ENCODE measurements at regions not wholly inside any gene's neighbourhood (a gene's known extent, or its start where the extent isn't known, plus 50 kb on each side); places are given as distances from the start of the nearest gene placed in this dataset.

DNA sequence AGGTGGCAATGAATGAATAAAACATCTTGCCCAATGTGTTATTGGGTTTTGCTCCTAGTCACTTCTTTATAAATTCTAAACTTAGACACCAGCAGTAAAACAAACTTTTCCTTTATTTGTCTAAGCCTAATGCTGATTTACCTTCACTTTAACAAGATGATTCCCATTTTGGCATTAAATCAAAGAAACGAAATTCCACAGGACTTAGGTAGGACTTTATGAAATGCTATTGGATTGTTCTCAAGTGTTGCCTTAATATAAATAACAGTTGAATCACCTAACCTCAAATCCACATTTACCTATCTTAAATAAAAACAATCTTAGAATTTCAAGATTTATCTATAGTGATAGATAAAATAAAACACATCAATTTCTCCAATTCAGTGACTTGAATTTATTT is 831.8 kb downstream of the EPHA7 start:
- DNase-seq: no peak

DNA sequence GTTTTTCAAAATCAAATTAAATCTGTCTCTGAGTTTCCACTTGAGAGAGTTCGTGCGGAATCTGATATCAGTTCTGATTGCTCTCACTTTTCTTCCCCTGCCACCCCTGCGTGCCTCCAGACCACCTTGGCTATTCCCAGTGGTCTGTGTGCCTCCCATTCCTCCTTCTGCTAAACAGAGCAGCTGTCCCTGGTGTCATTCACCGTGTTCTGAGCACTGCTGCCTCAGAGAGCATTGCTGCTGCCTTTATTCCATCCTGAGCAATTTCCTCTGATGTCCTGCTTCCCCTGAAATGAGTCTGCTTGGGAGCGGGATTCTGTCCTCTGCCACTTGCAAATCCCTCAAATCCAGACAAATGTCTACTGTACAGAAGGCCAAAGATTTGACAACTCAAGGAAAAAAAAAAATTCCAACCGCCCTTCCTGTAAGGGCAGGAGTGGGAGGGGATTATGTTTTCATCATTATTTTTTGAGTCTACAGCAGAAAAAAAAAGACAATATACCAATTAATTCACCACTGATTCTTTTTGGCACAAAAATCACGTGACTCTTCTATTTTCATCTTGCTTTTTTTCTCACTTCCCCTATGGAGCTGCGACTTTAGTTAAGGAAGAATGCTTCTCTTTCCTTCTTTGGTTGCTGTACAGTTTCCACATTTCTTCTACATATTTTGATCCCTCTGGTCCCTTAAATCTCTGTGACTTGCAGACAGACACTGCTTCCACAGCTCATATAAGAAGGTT is 833.0 kb downstream of the EPHA7 start:
- DNase-seq: no peak

DNA sequence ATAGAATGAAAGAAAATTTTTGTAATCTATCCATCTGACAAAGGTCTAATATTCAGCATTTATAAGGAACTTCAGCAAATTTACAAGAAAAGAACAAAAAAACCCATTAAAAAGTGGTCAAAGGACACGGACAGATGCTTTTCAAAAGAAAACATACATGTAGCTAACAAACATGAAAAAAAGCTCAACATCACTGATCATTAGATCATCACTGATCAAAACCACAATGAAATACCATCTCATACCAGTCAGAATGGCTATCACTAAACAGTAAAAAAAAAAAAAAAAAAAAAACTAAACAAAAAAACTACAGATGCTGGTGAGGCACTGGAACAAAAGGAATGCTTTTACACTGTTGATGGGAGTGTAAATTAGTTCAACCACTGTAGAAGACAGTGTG is 837.1 kb downstream of the EPHA7 start:
- no peak for DNase-seq

DNA sequence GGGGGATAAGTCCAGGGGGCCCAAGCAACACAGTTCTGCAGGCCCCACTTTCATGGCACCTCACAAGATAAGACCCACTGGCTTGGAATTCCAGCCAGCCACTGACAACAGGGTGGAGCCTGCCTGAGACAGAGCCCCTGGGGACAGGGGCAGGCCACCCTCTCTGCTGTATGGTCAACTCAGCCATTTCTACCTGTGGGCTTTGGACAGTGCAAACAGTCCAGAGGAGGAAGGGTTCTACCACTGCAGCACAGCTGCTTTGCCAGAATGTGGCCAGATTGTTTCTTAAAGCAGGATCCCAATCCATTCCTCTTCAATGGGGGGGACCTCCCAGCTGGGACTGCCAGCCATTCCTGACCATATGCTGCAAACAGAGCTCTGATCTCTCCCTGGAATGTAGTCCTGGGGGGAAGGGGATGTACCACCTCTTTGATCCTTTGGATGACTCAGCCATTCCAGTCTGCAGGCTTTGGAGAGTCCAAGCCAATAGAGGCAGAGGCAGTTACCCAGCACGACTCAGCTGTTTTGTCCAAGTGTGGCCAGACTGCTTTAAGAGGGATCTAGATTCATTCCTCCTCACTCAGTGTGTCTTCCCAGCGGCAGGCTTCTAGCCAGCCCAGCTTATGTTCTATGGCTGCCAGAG is 842.2 kb downstream of the EPHA7 start:
- DNase-seq: peak; percentile 93

DNA sequence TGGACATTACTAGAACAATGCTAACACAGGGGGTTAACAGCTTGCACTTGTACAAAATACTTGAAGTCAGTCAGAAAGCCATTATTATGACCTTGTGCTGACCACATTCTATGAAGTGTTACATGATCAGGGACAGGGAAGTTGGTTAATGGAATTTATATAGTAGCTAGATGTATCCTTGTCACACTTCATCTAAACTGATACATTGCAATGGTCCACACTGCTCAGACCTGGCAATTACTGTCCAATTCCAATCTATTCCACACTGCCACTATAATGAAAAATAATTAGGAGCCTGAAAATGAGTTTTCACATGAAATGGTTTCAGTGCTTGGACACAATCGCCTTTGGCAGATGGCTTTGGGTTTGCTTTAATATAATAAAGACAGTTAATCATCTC is 850.8 kb downstream of the EPHA7 start:
- no peak for DNase-seq

DNA sequence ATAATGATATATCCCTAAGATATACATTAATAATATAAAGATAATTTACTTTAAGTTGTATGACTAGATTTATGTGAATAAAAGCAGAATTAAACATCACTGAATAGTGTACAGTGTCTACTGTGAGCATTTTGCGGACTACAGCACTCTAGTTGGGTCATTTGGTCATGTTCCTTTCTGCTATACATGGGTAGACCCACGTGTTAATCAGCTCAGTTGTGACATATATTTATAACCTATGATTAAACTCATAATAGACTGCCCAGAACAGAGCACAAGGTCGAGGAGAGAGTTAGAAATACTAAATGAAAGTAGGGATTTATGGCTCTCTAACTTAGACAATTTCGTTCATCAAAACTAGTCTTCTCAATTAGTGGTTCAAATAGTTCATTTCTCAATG is 852.7 kb downstream of the EPHA7 start:
- DNase-seq: no peak

DNA sequence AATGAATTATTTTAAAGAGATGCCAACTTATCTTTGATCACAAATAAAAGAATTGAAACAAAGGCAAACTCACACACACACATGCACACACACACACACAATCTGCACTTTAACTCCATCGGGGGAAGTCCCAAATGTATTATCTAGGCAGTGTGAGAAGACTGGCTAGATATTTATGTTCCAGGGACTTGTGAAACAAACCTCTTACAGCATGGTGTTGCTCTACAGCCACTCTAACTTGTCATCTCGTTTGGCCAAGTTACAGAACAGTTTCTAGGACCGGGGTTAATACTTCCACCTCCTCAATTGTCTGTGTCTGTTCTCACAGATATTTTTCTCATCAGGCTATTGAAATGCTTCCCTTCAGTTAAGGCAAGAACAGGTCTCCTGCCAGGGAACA is 855.0 kb downstream of the EPHA7 start:
- no peak for DNase-seq

DNA sequence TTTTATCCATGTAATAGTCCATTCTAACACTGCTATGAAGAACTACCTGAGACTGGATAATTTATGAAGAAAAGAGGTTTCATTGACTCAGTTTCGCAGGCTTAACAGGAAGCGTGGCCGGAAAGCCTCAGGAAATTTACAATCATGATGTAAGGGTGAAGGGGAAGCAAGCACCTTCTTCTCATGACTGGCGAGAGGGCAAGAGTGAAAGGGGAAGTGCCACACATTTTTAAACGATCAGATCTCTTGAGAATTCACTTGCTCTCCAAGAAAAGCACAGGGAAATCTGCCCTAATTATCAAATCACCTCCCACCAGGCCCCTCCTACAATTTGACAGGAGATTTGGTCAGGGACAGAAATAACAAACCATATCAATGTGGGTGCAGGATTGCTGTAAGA is 859.7 kb downstream of the EPHA7 start:
- DNase-seq: no peak

DNA sequence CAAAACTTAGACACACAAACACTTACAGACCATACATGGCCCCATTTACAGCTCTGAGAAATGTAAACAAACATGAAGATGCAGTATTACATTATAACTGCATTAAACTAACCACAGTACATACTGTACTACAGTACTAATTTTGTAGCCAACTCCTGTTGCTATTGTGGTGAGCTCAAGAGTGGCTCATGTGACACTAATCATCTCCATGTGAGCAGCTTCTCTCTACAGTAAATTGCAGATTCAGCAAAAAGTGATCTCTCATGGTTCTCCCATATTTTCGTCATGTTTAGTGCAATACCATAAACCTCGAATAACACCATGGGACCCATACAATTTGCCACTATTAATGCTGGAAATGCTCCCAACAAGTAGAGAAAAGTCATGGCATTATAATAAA is 860.4 kb downstream of the EPHA7 start:
- peak; percentile 3 for DNase-seq

DNA sequence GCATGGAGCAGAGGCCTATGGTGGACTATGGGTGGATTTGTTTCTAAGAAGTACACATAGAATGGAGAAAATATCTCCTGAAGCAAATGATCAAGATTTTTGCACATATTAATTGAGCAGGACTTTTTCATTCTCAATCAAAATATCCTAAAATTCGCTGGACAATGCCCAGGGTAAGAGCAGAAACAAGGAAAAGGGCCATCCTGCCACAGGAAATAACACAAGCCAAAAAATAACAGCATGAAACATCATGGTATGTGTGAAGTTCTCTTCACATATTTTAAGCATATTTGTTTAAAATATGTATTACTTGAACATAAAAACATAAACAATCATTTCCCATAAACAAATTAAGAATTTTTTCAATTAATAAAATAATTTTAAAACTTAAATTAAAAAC is 868.9 kb downstream of the EPHA7 start:
- no peak for DNase-seq

DNA sequence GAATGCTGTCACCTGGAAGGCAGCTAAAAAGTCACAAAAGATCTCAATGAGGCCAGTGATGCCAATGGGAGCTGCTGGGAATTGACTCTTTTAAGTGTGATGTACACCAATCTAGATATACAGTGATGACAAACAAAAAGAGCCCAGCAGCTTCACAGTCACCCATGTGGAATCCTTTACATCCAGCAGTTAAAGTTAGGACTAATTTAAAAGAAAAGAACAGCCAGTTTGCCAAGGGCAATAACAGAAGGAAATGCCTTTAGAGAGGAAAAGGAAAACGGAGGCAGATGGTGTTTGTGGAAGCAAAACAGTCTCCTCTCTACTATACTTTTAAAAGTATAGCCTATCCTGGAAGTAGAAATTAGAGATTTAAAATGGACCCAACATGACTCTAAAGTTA is 873.5 kb downstream of the EPHA7 start:
- no peak for DNase-seq

DNA sequence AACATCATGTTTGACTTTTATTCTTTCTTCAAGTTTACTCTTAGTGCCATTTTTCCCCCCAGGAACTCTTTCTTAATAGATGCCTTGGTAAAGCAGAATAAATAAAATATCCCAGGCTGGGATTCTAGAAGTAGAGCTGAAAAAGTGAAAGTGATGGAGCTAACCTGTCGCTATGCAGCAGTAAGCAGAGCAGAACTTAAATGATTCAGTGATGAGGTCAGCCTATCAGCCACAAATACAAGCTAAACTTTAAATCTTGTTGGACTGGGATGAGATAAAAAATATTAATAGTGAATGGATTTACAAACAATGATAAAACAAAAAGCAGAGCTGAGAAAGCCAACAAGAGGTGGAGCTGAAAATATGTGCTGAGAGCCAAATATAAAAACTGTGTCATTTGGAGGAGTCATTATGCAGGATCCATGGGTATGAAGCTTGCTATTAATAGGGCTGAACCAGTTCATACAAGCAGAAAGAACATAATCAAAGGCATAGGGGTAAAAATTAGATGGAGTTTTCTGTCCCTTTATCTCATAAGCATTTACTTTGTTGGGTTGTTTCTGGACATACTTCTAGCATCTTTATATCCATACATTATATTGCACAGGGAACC is 877.8 kb downstream of the EPHA7 start:
- no peak for DNase-seq

DNA sequence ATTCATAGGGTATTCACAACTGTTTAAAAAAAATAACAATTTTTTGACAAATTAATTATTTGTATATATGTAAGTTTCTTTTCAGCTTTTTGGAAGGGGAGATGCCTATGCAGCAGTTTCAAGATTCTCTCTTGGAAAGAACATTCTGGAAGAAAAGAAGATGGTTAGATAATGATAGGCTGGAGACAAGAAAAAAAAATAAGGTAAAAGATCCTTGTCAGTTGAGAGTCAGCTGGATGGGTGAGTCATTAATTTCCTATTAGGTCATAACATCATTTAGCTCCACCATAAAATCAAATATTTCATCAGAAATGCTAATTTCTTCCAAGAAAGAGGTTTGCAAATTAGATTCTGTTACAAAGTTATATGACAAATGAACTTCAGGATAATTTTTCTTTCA is 880.4 kb downstream of the EPHA7 start:
- DNase-seq: no peak

DNA sequence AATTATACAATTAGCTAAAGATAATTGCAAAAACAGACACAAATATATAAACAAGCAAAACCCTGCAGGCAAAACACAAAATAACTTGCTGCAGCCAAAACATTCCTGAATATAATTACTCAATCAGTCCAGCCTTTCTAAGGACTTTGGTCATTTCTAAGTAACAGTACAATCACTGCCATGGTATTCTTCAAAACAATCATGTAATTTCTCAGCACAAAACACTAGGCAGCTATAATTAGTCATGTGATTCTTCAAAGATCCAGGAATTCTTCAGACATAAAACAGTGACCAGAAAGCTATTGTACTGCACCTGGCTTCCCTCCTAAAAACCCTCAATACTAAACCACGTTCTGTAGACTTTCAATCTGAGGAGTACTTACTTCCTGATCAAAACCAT is 881.1 kb downstream of the EPHA7 start:
- peak; percentile 13 for DNase-seq

DNA sequence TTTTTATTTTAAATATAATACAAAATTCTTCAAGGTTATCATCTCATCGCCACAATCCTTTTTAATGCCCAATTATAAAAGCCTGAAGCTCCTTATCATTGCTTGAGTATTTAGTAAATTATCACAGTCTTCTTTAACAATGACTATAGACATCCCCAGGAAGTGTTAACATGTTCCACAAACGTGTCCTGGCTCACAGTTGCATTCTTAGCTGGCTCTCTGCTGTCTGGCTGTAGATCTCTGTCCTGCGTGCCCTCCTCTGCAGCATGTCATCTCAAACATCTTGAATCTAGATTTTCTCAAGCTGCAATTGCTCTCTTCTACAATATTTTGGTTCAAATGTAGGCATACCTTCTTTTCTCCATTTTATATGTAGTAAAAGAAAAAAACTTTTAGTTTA is 885.2 kb downstream of the EPHA7 start:
- DNase-seq: no peak

DNA sequence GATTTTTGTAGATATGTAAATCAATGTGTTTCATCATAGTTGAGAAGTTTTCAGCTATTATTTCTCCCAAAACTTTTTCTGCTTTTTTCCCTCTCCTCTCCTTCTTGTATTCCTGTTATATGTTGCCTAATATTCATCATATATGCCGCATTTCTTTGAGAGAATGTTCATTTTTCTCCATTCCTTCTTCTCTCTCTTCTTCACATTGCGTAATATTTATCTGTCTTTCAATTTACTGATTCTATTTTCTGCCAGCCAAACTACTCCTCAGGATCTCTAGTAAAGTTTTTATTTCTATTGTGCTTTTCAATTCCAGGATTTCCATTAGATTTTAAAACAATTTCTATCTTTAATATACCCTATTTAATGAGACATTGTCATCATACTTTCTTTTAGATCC is 896.8 kb downstream of the EPHA7 start:
- no peak for DNase-seq

DNA sequence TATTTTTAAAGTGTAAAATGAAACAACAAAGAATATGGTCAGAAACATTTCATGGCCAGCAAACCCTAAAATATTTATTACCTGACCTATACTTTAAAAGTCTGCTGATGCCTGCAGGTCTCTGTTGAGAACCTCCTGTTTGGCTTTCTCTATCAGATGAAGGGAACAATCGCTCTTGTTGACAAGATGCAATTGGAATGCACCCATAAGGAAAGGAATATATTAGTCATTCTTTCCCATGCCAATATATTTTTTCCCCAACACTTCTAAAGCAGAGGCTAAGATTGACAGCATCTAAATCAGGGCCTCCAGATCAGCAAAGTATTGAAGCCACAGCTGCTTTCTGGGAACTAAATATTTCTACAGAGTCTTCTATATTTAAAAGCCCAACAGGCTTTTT is 897.8 kb downstream of the EPHA7 start:
- no peak for DNase-seq

DNA sequence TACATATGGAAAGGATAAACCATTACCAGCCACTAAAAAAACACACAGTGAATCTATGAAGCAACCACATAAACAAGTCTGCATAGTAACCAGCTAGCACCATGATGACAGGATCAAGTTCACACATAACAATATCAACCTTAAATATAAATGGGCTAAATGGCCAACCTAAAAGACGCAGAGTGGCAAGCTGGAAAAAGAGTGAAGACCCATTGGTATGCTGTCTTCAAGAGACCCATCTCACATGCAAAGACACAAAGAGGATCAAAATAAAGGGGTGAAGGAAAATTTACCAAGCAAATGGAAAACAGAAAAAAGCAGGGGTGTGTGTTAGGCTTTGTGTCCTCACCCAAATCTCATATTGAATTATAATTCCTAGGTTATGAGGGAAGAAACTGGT is 909.2 kb downstream of the EPHA7 start:
- no peak for DNase-seq

DNA sequence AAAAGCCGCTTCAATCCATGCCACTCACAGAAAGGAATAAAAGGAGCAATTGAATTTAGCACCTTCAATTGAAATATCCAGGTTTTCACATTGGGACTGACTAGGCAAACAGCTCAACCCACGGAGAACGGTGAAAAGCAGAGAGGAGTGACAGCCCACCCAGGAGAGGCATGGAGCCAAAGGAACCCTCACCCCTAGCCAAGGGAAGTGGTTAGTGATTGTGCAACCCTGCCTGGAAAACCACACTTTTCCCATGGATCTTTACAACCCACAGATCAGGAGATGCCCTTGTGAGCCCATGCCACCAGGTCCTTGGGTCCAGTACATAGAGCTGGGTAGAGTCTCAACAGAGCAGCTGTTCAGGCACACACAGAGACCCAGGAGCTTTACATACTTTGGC is 911.8 kb downstream of the EPHA7 start:
- no peak for DNase-seq

DNA sequence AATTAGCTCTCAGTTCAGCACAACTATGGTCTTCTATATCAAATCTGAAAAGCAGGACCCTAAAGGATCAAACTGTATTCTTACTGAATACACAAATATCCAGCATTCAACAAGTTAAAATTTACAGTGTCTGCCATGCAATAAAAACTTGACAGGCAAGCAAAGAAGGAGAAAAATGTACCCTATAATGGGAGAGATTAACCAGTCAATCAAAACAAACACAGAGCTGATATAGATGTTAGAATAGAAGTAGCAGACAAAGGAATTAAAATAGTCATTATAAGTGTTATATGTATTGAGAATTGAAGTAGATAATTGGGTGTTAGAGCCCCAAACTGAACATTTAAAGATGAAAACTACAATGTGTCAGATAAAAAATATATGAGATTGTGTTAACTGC is 914.9 kb downstream of the EPHA7 start:
- DNase-seq: no peak

DNA sequence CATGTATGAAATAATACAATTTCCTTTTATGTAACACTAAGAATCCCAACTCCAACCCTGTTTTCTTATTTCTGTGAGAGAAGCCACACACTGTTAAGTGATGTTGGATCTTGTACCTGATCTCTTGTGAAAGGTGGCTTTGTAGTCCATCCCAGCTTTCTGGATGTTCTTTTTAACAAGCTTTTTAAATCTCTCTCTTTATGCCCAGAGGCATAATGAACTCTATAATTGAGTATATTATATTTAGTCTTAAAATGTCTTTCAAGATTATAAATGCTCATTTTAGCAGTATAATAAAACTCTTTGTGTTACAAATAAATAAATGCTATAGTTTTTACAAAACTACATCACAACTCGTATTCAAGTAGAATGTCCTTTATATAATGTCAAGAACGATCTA is 922.1 kb downstream of the EPHA7 start:
- no peak for DNase-seq

DNA sequence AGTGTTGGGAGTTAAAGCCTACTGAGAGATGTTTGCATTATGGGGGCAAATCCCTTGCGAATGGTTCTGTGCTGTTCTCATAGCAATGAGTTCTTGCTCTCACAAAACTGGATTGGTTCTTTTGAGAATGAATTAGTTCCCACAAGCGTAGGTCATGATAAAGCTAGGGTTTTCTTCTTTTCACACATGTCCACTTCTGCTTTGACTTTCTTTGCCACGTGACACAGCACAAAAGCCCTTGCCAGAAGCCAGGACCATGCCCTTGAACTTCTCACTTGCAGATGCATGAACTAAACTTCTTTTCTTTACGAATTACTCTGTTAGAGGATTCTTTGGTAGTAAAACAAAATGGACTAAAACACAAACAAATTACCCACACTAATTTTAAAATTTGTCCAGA is 922.8 kb downstream of the EPHA7 start:
- no peak for DNase-seq

DNA sequence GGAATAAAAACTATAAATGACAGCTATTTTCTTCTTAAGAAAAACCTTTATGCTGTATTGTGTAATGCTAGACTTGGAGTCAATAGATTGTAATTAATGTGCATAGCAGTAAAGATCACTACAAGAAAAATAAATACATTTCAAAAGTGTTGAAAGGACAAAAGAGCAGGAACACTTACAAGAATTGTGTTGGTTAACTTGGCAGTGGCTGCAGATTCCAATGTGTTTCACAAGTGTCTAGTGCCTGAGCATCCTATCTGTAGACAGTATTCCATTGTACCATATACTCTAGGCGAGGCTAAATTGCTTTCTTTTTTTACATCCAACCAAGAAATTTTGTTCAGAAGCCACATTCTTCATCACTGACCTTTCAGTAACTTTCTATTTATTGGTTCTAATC is 924.1 kb downstream of the EPHA7 start:
- peak; percentile 72 for DNase-seq

DNA sequence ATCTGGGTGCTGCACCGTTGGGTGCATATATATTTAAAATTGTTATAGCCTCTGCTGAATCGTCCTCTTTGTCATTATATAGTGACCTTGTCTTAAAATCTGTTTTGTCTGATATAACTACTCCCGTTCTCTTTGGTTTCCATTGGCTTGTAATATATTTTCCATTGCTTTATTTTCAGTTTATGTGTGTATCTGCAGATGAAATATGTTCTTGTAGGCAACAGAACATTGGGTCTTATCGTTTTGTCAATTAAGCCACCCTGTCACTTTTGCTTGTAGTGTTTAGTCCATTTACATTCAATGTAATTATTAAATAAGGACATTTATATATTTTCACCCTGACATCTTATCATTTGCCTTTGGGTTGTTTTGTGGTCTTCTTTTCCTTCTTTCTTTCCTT is 933.9 kb downstream of the EPHA7 start:
- no peak for DNase-seq

DNA sequence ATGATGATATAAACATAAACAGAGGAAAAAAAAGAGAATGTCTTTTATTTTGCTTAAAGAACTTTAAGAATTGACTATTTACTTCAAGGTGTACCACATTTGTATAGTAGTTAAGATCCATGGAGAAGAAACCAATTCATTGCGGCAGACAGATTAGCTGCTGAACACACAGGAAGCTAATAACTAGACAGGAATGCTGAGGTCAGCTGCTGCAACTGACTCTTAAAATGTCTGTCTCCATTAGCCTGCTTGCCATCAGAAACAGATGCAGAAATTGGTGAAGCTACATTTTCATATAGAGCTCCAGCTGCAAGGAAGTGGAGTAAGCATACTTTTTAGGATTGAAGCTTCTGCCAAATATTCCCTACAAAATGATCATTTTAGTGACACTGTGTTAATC is 939.5 kb downstream of the EPHA7 start:
- DNase-seq: peak; percentile 51

Measured in fibroblast of upper back skin (primary cell).